HEK293 (cell line): ENCODE measurements at regions not wholly inside any gene's neighbourhood (a gene's known extent, or its start where the extent isn't known, plus 50 kb on each side); places are given as distances from the start of the nearest gene placed in this dataset.

Experiments
- HOXA7 ChIP-seq: sonication (generic); formaldehyde crosslinking; IDR thresholded peaks from 2 replicates; pipeline ENCODE4 v1.8.1; 2022; ENCODE audit warnings: missing genetic modification reagents, borderline replicate concordance
- YY1 ChIP-seq: fragments of 450-650 bp; formaldehyde crosslinking; IDR thresholded peaks from 2 replicates; pipeline ENCODE4 v1.5.1; 2018; ENCODE audit warnings: missing biosample characterization, missing genetic modification characterization

DNA sequence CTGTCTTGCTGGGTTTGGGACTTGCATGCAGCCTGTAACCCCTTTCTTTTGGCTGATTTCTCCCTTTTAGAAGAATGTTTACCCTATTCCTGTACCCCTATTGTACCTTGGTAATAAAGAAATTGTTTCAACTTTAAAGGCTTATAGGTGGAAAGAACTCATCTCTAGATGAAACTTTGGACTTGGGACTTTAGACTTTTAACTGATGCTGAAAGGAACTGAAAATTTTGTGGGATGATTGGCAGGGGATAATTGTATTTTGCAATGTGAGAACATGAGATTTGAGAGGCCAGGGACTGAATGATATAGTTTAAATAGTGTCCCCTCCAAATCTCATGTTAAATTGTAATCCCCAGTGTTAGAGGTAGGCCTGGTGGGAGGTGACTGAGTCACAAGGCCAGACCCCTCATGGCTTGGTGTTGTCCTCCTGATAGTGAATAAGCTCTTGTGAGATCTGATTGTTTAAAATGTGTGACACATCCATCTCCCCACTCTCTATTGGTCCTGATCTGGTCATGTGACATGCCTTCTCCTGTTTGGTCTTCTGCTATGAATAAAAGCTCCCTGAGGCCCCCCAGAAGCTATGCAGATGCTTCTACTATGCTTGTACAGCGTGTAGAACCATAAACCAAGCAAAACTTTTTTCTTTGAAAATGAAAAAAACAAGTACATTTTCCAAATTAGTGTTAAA is 1621.3 kb upstream of the B3GALT2 start:
- TF ChIP-seq YY1 (tag by site-specific recombination): no peak
- no peak for TF ChIP-seq HOXA7 (CRISPR knock-in tag)
